ENCODE measurements at regions not wholly inside any gene's neighbourhood (a gene's known extent, or its start where the extent isn't known, plus 50 kb on each side); places are given as distances from the start of the nearest gene placed in this dataset.

GRCh38 chr4:81756973-81757372 lies 285.3 kb upstream of the RASGEF1B start:
- Histone ChIP-seq H3K9me3 (no peaks in the 10 kb centered on the region), H3K36me3 (no peaks in the 10 kb centered on the region), H3K4me3 (no peak overlapping the region), H3K27ac (no peak overlapping the region), H3K4me1 (peaks cover 0 to 37% (median 25%) of the 10 kb centered on the region in 6 donors), H3K27me3 (replicated peaks in 1 of 7) (no peaks in the 10 kb centered on the region)
- TF ChIP-seq CTCF (IDR thresholded peaks at IDR 0.05 in 8 of 11, conservative IDR thresholded peaks at IDR 0.05 in 3 of 11) (no peak), POLR2AphosphoS5 (IDR thresholded peaks at IDR 0.05) (no peak), POLR2A (IDR thresholded peaks at IDR 0.05) (no peak)
- no peak for DNase-seq
- intact Hi-C loops (cut with DNase I; ENCODE audit: low total_unique reads), result no loop called here
- 41 to 55% (median 47%) methylated on average over 3 of the region's 3 CpGs for WGBS, 5 donors

GRCh38 chr4:81756042-81756441 lies 284.3 kb upstream of the RASGEF1B start:
- no peaks in the 10 kb centered on the region for H3K27me3 ChIP-seq (replicated peaks in 1 of 7)
- no peak for TF ChIP-seq POLR2AphosphoS5 (IDR thresholded peaks at IDR 0.05)
- no peak for TF ChIP-seq CTCF (IDR thresholded peaks at IDR 0.05 in 8 of 11, conservative IDR thresholded peaks at IDR 0.05 in 3 of 11)
- no peak for TF ChIP-seq POLR2A (IDR thresholded peaks at IDR 0.05)
- H3K9me3 ChIP-seq, result no peaks in the 10 kb centered on the region
- intact Hi-C loops (cut with DNase I; ENCODE audit: low total_unique reads), result no loop called here
- H3K4me1 ChIP-seq, result peaks cover 0 to 37% (median 25%) of the 10 kb centered on the region in 6 donors
- no peak overlapping the region for H3K4me3 ChIP-seq
- WGBS, 5 donors, result 45 to 55% (median 54%) methylated on average over 2 of the region's 2 CpGs
- no peak for DNase-seq
- no peaks in the 10 kb centered on the region for H3K36me3 ChIP-seq
- H3K27ac ChIP-seq, result no peak overlapping the region

- 93 to 96% (median 95%) methylated on average over 4 of the region's 4 CpGs for WGBS, 5 donors
- no peak overlapping the region for H3K27ac ChIP-seq
- no peaks in the 10 kb centered on the region for H3K9me3 ChIP-seq
- intact Hi-C loops (cut with DNase I; ENCODE audit: low total_unique reads), result no loop called here
- H3K4me1 ChIP-seq, result peaks cover 0 to 29% (median 23%) of the 10 kb centered on the region in 6 donors
- TF ChIP-seq POLR2A (IDR thresholded peaks at IDR 0.05) (no peak), CTCF (IDR thresholded peaks at IDR 0.05 in 8 of 11, conservative IDR thresholded peaks at IDR 0.05 in 3 of 11) (no peak), POLR2AphosphoS5 (IDR thresholded peaks at IDR 0.05) (no peak)
- DNase-seq, result no peak
- H3K4me3 ChIP-seq, result no peak overlapping the region
- H3K27me3 ChIP-seq (replicated peaks in 1 of 7), result no peaks in the 10 kb centered on the region
- no peaks in the 10 kb centered on the region for H3K36me3 ChIP-seq
Measured at GRCh38 chr4:81754169-81754568, 282.5 kb upstream of the RASGEF1B start.

GRCh38 chr4:81751531-81752289 lies 280.0 kb upstream of the RASGEF1B start:
- no peak for TF ChIP-seq POLR2A (IDR thresholded peaks at IDR 0.05)
- no peak for TF ChIP-seq POLR2AphosphoS5 (IDR thresholded peaks at IDR 0.05)
- Histone ChIP-seq H3K4me3 (no peak overlapping the region), H3K36me3 (no peaks in the 10 kb centered on the region), H3K27ac (no peak overlapping the region), H3K4me1 (peaks cover 0 to 16% (median 11%) of the 10 kb centered on the region in 6 donors), H3K27me3 (replicated peaks in 1 of 7) (no peaks in the 10 kb centered on the region), H3K9me3 (no peaks in the 10 kb centered on the region)
- intact Hi-C loops (cut with DNase I; ENCODE audit: low total_unique reads), result no loop called here
- DNase-seq, result no peak
- WGBS, 5 donors, result 85 to 97% (median 92%) methylated on average over 6 of the region's 6 CpGs

Data from spleen (tissue), 11 donors.